Fibroblast of skin of right biceps (primary cell): ENCODE measurements at regions not wholly inside any gene's neighbourhood (a gene's known extent, or its start where the extent isn't known, plus 50 kb on each side); places are given as distances from the start of the nearest gene placed in this dataset.
"Not testable (repeated sequence)": the region's sequence is repeated elsewhere in the genome, so short reads cannot be mapped to it uniquely, and the experiment has no call there.

Experiments used
- DNase-seq: peaks from one replicate; pipeline ENCODE4 v3.0.0-alpha.2; 2013

- DNase-seq, result not testable (repeated sequence)
Observed at GRCh38 chr5:34096033-34096432, 53.0 kb upstream of the C1QTNF3 start.

- DNase-seq, result not testable (repeated sequence)
Observed at GRCh38 chr5:34099891-34100290, 56.9 kb upstream of the C1QTNF3 start.

GRCh38 chr5:34101567-34101966 is 58.6 kb upstream of the C1QTNF3 start:
- DNase-seq, result not testable (repeated sequence)

GRCh38 chr5:34108897-34109296 is 65.9 kb upstream of the C1QTNF3 start:
- DNase-seq, result not testable (repeated sequence)

GRCh38 chr5:34124280-34124679 is 81.3 kb upstream of the C1QTNF3 start:
- not testable (repeated sequence) for DNase-seq

- not testable (repeated sequence) for DNase-seq
Observed at GRCh38 chr5:34125354-34125753, 82.3 kb upstream of the C1QTNF3 start.

GRCh38 chr5:34126741-34127140 is 83.7 kb upstream of the C1QTNF3 start:
- DNase-seq, result not testable (repeated sequence)

- DNase-seq, result not testable (repeated sequence)
Observed at GRCh38 chr5:34127818-34128217, 84.8 kb upstream of the C1QTNF3 start.

GRCh38 chr5:34128890-34129289 is 85.9 kb upstream of the C1QTNF3 start:
- DNase-seq, result not testable (repeated sequence)

GRCh38 chr5:34154988-34155387 is 112.0 kb upstream of the C1QTNF3 start:
- not testable (repeated sequence) for DNase-seq

GRCh38 chr5:34156703-34157414 is 113.8 kb upstream of the C1QTNF3 start:
- DNase-seq, result peak; percentile 86

- not testable (repeated sequence) for DNase-seq
Observed at GRCh38 chr5:34160904-34161303, 117.9 kb upstream of the C1QTNF3 start.

GRCh38 chr5:34171398-34171797 is 128.4 kb upstream of the C1QTNF3 start:
- not testable (repeated sequence) for DNase-seq

GRCh38 chr5:34179453-34180190 is 136.6 kb upstream of the C1QTNF3 start:
- not testable (repeated sequence) for DNase-seq

- DNase-seq, result not testable (repeated sequence)
Observed at GRCh38 chr5:34180225-34180624, 137.2 kb upstream of the C1QTNF3 start.

- not testable (repeated sequence) for DNase-seq
Observed at GRCh38 chr5:34180940-34181614, 138.1 kb upstream of the C1QTNF3 start.

- not testable (repeated sequence) for DNase-seq
Observed at GRCh38 chr5:34185005-34185404, 142.0 kb upstream of the C1QTNF3 start.

- DNase-seq, result not testable (repeated sequence)
Observed at GRCh38 chr5:34185572-34185971, 142.6 kb upstream of the C1QTNF3 start.

- not testable (repeated sequence) for DNase-seq
Observed at GRCh38 chr5:34186108-34186507, 143.1 kb upstream of the C1QTNF3 start.

- DNase-seq, result not testable (repeated sequence)
Observed at GRCh38 chr5:34186865-34187264, 143.9 kb upstream of the C1QTNF3 start.

GRCh38 chr5:34187441-34187840 is 144.4 kb upstream of the C1QTNF3 start:
- DNase-seq, result not testable (repeated sequence)

- DNase-seq, result peak; percentile 52
Observed at GRCh38 chr5:34188001-34188822, 145.2 kb upstream of the C1QTNF3 start.
